Sigmoid colon (tissue), 3 donors: ENCODE measurements at regions not wholly inside any gene's neighbourhood (a gene's known extent, or its start where the extent isn't known, plus 50 kb on each side); places are given as distances from the start of the nearest gene placed in this dataset.

Experiments used
- CTCF ChIP-seq, 4 experiments: fragments of 450-650 bp in 3 of 4; fragments of 200-600 bp in 1 of 4; IDR thresholded peaks; one replicate each; pipeline ENCODE4 v1.5.1; 2016 to 2019; ENCODE audit warnings: antibody characterized with exemption in 4 of 4, mild to moderate bottlenecking in 3 of 4, moderate library complexity in 2 of 4
- POLR2A ChIP-seq, 2 donors: fragments of 450-650 bp; IDR thresholded peaks; one replicate each; pipeline ENCODE4 v1.6.1; 2016; ENCODE audit warnings: antibody characterized with exemption in 2 of 2, mild to moderate bottlenecking in 2 of 2, moderate library complexity in 2 of 2

- TF ChIP-seq POLR2A (IDR thresholded peaks at IDR 0.05) (no peak), CTCF (IDR thresholded peaks at IDR 0.05) (no peak)
Measured at GRCh38 chr9:1676771-1677170, 338.4 kb upstream of the SMARCA2 start.
